ENCODE measurements at regions not wholly inside any gene's neighbourhood (a gene's known extent, or its start where the extent isn't known, plus 50 kb on each side); places are given as distances from the start of the nearest gene placed in this dataset.

- Histone ChIP-seq H3K36me3 (no peaks in the 10 kb centered on the region), H3K27ac (no peak overlapping the region)
Measured at GRCh38 chr2:120885749-120886148, 150.1 kb downstream of the GLI2 start.

GRCh38 chr2:120886534-120887319, 151.1 kb downstream of the GLI2 start:
- no peak for DNase-seq
- Histone ChIP-seq H3K27ac (no peak overlapping the region), H3K9me3 (ENCODE audit: severe bottlenecking) (no peaks in the 10 kb centered on the region), H3K36me3 (no peaks in the 10 kb centered on the region), H3K27me3 (ENCODE audit: insufficient read depth, low read depth, severe bottlenecking) (no peaks in the 10 kb centered on the region), H3K4me3 (ENCODE audit: low read depth, low read length) (no peak overlapping the region)
- TF ChIP-seq CTCF (IDR thresholded peaks at IDR 0.05; ENCODE audit: low read depth, low read length), result no peak

More at GRCh38 chr2:120885749-120886148, 150.1 kb downstream of the GLI2 start:
- no peaks in the 10 kb centered on the region for H3K9me3 ChIP-seq (ENCODE audit: severe bottlenecking)
- H3K27me3 ChIP-seq (ENCODE audit: insufficient read depth, low read depth, severe bottlenecking), result no peaks in the 10 kb centered on the region
- H3K4me3 ChIP-seq (ENCODE audit: low read depth, low read length), result no peak overlapping the region
- DNase-seq, result no peak
- no peak for TF ChIP-seq CTCF (IDR thresholded peaks at IDR 0.05; ENCODE audit: low read depth, low read length)

- no peaks in the 10 kb centered on the region for H3K36me3 ChIP-seq
- H3K27ac ChIP-seq, result no peak overlapping the region
- no peaks in the 10 kb centered on the region for H3K27me3 ChIP-seq (ENCODE audit: insufficient read depth, low read depth, severe bottlenecking)
- TF ChIP-seq CTCF (IDR thresholded peaks at IDR 0.05; ENCODE audit: low read depth, low read length), result no peak
- DNase-seq, result no peak
- H3K4me3 ChIP-seq (ENCODE audit: low read depth, low read length), result no peak overlapping the region
- H3K9me3 ChIP-seq (ENCODE audit: severe bottlenecking), result no peaks in the 10 kb centered on the region
Measured at GRCh38 chr2:120887320-120887697, 151.6 kb downstream of the GLI2 start.

GRCh38 chr2:120887741-120888231, 152.1 kb downstream of the GLI2 start:
- H3K36me3 ChIP-seq, result no peaks in the 10 kb centered on the region
- no peak for DNase-seq
- no peak overlapping the region for H3K27ac ChIP-seq
- H3K9me3 ChIP-seq (ENCODE audit: severe bottlenecking), result no peaks in the 10 kb centered on the region
- H3K27me3 ChIP-seq (ENCODE audit: insufficient read depth, low read depth, severe bottlenecking), result no peaks in the 10 kb centered on the region
- TF ChIP-seq CTCF (IDR thresholded peaks at IDR 0.05; ENCODE audit: low read depth, low read length), result no peak
- no peak overlapping the region for H3K4me3 ChIP-seq (ENCODE audit: low read depth, low read length)

- H3K4me3 ChIP-seq (ENCODE audit: low read depth, low read length), result no peak overlapping the region
- H3K27ac ChIP-seq, result no peak overlapping the region
- H3K9me3 ChIP-seq (ENCODE audit: severe bottlenecking), result no peaks in the 10 kb centered on the region
- H3K36me3 ChIP-seq, result no peaks in the 10 kb centered on the region
- H3K27me3 ChIP-seq (ENCODE audit: insufficient read depth, low read depth, severe bottlenecking), result no peaks in the 10 kb centered on the region
- TF ChIP-seq CTCF (IDR thresholded peaks at IDR 0.05; ENCODE audit: low read depth, low read length), result no peak
- no peak for DNase-seq
Measured at GRCh38 chr2:120888851-120889250, 153.2 kb downstream of the GLI2 start.

GRCh38 chr2:120889936-120890335, 154.3 kb downstream of the GLI2 start:
- no peak overlapping the region for H3K4me3 ChIP-seq (ENCODE audit: low read depth, low read length)
- no peaks in the 10 kb centered on the region for H3K36me3 ChIP-seq
- DNase-seq, result no peak
- H3K27me3 ChIP-seq (ENCODE audit: insufficient read depth, low read depth, severe bottlenecking), result no peaks in the 10 kb centered on the region
- no peak for TF ChIP-seq CTCF (IDR thresholded peaks at IDR 0.05; ENCODE audit: low read depth, low read length)
- H3K27ac ChIP-seq, result no peak overlapping the region
- H3K9me3 ChIP-seq (ENCODE audit: severe bottlenecking), result no peaks in the 10 kb centered on the region
